ENCODE measurements at regions not wholly inside any gene's neighbourhood (a gene's known extent, or its start where the extent isn't known, plus 50 kb on each side); places are given as distances from the start of the nearest gene placed in this dataset.
"Not testable (repeated sequence)": the region's sequence is repeated elsewhere in the genome, so short reads cannot be mapped to it uniquely, and the experiment has no call there.

DNA sequence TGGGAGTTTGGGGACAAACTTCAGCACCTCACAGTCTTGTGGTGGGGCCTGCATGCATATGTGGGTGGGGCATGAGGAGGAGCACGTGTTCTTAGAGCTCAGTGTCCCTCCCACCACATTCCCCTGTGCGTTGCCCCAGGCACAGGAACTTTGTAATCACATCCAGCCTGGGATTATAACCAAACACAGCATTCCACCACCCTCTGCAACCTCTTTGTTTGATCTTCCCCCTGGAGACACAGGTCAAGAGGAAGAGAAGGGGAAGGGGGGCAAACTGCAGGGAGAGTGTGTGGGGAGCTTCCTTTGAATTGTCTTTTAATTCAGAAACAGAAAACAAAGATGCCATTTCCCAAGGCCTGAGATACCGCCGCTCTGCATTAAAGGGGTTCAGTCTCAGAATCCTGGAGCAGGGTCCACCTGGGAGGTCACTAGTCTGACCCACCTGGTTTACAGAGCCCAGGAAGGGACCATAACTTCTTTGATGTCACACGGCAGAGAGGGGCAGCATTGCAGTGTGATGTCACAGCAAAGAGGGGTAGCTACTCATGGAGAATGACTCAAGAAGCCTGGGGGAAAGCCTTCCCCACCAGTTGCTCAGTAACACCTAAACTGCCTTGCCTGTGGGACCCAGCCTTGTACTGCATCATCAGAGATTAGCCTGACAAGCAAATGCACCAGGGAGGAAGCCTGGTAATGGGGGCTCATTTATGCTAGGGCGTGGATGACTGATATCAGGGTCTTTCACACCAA is 106.3 kb upstream of the RNU6-1 start:
- peak; percentile 3 for DNase-seq

GRCh38 chr15:67946701-67947100 is 106.9 kb upstream of the RNU6-1 start:
- no peak for DNase-seq

DNA sequence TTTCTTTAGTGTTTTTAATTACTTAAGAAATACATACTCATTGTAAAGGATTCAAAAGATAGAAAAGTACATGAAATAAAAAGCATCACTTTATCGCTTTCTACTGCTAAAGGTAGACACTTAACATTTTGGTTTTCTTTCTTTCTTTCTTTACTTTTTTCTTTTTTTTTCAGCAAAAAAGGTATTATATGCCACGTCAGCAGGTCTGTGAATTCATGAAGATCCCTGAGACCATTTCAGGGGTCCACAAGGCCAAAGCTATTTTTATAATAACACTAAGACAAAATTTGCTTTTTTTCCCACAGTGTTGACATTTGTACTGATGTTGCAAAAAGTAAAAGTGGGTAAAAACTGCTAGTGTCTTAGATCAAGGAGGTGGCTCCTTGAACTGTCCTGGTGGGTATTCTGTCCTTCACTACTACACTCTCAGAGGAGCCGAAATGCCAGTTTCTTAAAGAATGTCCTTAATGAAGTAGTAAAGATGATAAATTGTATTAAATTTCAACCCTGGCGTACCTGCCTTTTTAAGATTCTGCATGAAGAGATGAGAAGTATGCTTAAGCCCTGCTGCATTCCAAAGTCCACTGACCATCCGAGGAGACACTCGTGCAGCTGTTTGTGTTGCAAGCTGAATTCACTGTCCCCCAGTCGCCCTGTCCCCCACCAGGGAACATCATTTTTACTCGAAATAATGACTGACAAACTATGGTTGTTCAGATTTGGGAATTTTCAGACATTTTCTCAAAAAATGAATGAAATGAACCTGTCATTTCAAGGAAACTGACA is 106.7 kb upstream of the PIAS1 start:
- DNase-seq, result no peak

DNA sequence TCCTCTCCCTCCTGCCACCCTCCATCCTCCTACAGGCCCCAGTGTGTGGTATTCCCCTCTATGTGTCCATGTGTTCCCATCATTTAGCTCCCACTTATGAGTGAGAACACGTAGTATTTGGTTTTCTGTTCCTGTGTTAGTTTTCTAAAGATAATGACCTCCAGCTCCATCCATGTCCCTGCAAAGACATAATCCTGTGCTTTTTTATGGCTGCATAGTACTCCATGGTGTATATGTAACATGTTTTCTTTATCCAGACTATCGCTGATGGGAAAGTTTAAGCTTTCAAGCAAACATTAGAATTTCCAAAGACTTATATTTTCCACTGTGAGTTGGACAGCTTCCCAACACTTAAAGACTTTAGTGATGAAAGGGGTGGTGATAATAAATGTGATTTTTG is 105.9 kb upstream of the PIAS1 start:
- DNase-seq, result no peak

DNA sequence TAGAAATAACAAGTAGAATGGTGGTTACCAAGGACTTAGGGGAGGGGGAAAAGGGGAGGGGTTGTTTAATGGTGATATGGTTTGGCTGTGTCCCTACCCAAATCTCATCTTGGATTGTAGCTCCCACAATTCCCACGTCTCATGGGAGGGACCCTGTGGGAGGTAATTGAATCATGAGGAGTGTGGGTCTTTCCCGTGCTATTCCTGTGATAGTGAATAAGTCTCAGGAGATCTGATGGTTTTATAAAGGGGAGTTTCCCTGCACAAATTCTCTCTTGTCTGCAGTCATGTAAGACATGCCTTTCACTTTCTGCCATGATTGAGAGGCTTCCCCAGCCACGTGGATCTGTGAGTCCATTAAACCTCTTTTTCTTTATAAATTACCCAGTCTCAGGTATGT is 102.9 kb upstream of the PIAS1 start:
- not testable (repeated sequence) for DNase-seq

- no peak for DNase-seq
These were observed 100.8 kb upstream of the PIAS1 start for GRCh38 chr15:67953299-67953698.

GRCh38 chr15:67955252-67955651 is 98.9 kb upstream of the PIAS1 start:
- DNase-seq, result no peak

DNA sequence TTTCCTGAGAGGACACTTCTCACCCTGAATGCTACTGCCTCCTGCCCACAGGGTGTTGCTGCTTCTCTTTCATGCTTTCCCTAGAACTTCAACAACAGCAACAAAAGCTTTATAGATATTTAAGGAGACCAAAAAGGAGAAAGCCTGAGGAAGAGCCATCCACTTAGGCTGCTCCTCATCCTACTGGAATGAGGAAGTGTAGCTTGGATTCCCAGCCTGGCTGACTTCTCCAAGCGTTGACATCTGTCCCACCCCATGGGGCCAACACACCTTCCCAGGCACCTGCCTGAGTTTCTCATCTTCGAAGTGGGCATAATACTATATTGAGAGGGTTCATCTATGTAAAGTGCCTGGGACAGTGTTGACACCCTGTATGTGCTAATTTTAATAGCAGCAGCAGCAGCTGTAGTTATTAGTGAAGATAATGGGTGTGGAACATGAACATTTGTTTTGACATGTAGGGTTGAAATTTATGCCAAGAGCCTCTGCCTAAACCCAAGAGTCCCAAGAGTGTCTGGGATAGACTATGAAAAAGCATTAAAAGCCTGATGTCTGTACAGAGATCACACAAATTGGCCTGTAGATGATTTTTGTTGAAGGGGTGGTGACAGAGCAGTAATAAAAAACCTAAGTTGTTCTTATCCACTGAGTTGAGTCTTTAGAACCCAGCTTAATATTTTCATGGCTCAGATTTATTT is 96.5 kb upstream of the PIAS1 start:
- no peak for DNase-seq

DNA sequence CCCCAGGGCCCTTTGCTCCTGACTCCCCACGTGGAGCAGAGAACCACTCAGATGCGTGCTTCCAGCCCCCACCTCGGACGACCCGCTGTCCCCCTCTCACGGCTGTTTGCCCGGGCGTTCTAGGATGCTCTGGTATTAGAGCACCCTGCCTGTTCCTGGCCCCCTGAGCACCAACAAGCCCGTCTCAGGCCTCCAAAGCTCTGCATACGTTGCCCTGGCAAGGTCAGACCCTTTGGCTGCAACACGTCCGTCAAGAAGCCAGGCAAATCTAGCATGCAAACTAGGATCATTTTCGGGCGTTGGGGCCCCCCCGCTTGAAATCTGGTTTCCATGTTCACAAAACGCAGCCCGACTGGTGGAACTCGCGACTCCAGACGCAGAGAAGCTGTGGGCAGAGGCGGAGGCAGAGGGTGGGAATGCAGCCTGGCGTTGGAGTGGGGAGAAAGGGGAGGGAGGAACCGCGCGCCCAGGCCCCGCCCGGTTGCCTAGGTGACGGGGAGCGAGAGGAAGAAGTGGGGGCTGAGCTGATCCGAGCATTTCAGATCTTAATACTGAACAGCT is 86.2 kb upstream of the PIAS1 start:
- DNase-seq, result peak; percentile 10

DNA sequence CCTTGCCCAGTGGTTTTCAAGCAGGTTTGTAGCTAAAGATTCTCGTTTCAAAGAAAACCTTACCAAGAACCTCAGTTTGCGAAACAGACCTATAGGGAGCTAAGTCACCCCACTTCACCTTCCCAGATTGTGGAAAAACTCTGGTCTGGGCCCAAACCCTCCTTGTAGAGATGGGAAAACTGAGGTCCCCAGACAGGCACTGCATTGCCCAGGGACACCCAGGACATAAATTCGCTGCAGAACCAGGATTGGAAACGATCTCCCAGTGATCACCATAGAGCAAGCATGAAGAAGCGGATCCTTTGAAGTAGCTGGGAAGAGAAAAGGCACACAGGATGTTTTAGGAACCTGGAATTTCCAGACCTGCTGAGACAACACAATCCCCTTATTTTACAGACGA is 85.6 kb upstream of the PIAS1 start:
- DNase-seq, result no peak

DNA sequence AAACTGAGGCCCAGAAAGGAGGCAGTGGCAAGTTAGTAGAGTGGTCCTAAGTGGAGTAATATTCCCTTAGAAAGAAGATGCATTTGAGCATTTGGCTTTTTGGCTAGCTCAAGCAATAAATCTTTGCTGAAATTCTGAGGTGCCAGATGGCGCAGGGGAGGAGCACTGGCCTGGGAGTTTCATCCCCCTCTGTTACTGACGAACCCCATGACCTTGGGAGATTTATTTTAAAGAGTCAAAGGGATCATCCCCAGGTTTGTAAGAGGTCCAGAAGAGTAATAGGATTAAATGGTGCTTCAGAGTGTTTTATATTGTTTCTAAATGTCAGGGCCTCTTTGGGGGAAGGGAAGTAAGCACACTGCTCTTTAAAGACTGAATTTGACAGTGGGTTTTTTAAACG is 85.1 kb upstream of the PIAS1 start:
- no peak for DNase-seq

DNA sequence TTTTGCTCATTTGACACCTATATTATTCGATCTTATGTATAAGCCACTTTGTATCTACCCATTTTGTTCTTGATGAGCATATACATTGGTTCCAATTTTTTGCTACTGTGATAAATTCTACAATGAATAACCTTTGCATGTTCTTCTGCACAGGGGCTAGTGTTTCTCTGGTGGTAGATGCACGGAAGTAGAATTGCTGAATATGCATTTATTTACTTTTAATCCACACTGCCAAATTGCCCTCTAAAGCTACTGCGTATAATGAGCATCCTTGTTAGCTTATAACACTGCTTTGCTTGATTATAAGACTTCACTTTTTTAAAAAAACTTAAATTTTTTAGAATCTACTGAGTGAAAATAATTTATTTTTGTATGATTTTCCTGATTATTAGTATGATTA is 84.2 kb upstream of the PIAS1 start:
- no peak for DNase-seq

DNA sequence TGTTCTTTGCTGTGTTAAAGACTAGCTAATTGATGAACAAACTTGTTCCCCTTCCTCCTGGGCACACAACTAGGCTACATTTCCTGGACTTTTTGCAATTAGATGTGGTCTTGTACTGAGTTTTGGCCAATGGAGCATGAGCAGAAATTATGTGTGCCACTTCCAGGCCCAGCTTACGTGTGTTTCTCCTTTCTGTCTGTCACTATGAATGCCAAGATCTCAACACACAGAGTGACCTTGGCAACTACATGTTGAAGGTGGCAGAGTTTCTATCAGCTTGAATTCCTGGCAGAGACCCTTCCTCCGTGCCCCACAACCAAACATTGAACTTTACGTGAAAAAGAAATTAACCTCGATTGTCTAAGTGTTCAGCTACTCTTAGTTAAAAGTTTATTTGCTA is 81.7 kb upstream of the PIAS1 start:
- no peak for DNase-seq

DNA sequence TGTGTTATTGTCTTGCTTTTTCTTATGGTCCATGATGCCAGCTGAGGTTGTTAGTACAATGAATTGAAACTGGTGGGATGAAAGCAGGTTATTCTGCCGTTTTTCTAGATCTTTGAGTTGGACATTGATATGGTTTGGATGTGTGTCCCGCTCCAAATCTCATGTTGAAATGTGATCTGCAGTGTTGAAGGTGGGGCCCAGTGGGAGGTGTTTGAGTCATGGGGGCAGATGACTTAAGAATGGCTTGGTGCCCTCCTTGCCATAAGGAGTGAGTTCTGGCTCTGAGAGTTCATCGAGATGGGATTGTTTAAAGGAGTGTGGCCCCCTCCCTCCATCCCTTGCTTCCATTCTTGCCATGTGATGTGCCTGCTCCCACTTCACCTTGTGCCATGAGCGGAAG is 80.3 kb upstream of the PIAS1 start:
- no peak for DNase-seq

GRCh38 chr15:67976506-67977073 is 77.5 kb upstream of the PIAS1 start:
- no peak for DNase-seq

DNA sequence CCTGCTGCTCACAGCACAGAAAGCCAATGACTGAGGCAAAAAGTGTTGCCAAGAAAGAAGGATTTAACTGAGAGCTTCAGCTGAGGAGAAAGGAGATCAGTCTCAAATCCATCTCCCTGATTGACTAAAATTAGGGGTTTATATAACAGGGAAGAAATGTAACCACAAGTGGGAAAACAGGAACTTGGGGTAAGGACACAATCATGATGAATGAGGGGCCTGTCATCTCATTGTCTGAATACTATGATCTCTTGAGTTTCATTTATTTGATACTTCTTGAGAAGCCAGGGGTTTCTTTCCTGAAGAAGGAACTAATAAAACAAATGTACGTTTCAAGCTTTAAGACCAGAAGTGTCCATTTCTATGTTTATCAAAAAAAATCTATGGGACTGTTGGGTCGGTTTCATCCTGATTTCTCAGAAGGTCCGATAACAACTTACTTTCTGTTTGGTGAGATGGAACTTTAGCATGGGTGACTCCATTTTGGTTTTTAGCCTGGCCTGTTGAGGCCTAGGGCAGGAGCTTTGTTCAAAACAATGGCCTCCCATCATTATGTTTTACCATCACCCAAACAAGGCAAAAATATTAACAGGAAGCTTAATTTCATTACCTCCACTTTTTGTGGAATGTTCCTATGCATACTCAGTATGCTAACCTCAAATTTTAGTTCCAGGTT is 76.6 kb upstream of the PIAS1 start:
- no peak for DNase-seq

GRCh38 chr15:67979281-67979680 is 74.8 kb upstream of the PIAS1 start:
- no peak for DNase-seq

DNA sequence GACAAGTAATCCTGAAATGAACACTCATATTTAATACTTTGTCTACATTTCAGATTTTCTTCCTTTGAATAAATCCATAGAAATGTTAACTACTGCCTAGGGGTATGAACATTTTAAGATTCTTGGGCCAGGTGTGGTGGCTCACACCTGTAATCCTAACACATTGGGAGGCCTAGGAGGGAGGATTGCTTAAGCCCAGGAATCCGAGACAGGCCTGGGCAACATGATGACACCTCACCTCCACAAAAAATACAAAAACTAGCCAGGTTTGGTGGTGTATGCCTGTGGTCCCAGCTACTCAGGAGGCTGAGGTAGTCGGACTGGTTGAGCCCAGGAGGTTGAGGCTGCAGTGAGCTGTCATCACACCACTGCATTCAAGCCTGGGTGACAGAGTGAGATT is 73.9 kb upstream of the PIAS1 start:
- DNase-seq, result no peak

DNA sequence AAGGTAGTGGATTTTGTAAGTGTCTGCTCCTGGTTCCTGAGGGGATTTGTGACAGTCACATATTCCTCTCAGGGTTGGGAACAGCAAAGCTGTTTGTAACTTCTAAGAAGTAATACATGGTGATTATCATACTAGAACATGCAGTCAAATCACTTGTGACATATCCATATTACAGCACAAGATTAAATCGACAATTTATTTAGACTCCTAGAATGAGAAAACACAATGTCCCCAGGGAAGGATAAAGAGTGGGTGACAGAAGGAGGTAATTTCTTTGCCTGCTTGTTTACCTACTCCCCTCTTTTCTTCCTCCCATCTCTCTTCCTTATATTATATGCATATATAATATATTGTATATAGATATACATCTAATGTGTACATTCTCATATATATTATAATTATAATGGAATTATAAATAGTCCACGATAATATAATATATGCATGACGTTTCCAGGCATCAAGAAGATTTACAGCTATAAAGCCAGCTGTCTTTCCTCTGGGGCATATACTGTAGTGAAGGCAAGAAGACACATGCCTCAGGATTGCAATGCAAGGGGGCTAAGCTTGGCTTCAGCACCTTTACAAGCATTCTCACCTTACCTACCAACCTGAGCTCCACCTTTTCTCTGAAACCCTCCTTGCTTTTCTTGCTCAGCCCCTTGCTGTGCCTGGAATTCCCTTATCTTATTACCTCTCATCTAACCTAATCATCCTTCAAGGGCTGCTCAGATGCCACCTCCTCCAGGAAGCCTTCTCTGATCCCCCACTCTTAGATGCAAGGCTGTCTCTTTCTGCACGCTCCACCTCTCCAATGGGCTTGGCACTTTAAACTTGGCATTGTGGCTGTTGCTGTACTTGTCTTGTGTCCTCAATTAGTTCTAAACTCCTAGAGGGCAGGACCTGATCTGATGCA is 73.1 kb upstream of the PIAS1 start:
- no peak for DNase-seq

DNA sequence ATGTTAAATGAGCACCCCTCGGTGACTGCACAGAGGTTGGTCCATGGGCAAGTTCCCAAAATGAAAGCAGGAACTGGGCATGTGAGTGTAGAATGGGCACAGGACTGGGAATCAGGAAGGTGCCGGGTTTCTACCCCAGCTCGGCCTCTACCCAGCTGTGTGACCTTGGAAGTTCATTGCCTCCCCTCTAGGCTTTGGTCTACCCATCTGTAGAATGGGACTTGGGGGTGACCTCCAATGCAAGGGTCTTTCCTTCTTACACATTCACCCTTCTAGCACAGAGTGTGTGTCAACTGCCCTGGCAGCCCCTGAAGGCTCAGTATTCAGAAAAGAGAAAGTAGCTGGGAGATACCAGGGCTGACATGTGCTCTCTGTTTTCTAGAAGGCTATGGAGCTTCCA is 72.3 kb upstream of the PIAS1 start:
- DNase-seq, result no peak

DNA sequence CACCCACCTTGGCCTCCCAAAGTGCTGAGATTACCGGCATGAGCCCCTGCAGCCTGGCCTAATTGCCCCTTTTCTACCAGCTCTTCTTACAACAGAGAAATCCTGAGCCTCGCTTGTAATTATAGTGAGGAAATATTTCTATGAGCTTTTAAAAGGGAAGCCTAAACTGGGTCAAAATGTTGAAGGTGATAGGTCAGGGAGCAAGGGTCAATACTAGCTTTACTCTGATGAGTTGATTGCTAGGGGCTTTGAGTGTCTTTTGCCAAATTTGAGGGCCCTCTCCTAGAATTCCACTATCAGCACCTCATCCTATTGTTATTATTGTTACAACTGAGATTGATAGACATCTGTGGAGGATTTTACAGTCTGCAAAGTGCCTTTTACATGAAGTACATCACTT is 62.4 kb upstream of the PIAS1 start:
- DNase-seq, result no peak

DNA sequence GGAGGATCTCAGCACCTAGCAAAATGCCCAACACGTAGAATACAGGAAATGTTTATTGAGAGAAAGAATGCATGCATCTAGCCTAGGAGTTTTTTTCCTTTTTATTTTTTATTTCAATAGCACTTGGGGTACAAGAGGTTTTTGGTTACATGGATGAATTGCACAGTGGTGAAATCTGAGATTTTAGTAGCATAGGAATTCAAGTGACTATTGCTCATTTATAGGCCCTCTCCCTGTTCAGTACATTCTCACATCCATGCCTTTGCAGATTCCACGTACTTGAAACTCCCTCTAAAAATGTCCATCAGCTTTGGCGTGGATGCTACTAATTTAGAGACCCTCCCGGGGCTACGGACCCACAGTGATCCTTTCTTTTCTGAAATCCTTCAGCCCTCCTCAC is 61.7 kb upstream of the PIAS1 start:
- DNase-seq, result no peak

All from activated CD4-positive, alpha-beta T cell treated with anti-CD3 and anti-CD28 coated beads for 48 hours (primary cell).